ENCODE measurements at regions not wholly inside any gene's neighbourhood (a gene's known extent, or its start where the extent isn't known, plus 50 kb on each side); places are given as distances from the start of the nearest gene placed in this dataset.
A peak's percentile ranks its signal among the peaks of the same experiment; 100 is the strongest.

DNA sequence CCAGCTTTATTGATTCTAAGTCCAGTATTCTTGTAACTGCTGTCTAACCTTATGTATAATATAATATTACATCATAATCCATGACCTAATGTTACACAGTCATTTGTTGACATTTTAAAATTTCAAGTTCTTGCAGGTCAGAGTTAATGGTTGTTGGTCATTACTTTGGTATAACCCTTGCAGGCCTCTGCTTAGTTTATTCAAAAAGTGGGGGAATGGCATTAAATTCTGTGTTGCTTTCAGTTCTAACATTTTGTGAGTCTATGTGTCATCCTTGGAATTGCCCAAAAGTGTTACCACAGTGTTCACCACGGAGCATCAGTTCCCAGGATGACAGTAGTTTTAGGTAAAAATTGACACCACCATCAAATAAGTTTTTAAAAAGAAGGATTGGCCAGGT, 174.8 kb upstream of the BCL6 start:
- DNase-seq (no peak), ATAC-seq (no peak)
- intact Hi-C loops (cut with micrococcal nuclease) = no loop called here

DNA sequence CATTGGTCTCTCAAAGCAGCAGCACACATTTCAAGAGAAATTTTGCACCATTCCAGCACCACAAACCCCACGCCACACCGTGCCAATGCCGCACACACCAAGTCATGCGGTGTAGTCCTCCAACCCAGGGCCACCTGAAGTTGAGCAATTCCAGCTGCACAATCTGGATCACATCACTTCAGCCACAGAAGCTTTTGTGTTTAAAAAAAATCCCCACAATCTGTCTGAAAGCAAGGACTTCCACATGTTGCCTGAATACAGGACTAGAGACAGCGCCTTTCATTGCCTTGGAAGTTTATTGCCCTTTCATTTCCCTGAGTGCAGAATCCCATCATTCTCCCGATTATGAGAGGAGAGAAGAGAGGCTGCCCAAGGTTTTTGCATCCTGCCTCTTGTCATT, 175.6 kb upstream of the BCL6 start:
- intact Hi-C loops (cut with micrococcal nuclease) = no loop called here
- DNase-seq = no peak
- peak; percentile 60 for ATAC-seq

DNA sequence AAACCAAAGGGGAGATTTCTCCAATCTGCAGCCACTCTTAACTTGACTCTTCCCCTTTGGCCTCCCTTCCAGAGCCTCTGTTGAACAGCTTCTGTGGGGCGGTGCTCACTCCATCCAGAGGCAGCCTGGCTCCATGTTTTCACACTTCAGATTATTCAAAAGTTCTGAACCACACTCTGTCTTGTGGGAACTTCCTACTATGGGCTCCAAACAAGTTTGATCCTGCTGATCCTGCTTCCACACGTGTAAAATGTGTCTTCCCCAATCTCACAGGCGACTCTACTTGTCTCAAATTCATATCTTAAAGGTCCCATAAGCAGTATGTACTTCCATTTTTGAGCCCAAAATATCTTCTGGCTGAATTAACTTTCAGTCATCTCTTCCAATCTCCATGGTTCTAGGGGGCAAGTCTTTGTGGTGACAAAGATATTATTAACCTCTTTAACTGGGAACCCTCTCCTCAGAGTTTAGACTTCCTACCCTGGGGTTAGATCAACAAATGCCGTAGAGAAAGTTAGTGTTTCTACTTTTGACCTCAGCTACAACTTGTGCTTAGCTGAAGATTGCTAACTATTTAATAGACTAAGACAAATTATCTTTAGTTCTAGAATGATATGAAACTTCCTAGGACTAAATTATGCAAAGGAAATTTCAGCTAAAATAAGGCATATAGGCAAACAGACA, 176.3 kb upstream of the BCL6 start:
- no peak for DNase-seq
- ATAC-seq = peak; percentile 13
- intact Hi-C loops (cut with micrococcal nuclease) = no loop called here

DNA sequence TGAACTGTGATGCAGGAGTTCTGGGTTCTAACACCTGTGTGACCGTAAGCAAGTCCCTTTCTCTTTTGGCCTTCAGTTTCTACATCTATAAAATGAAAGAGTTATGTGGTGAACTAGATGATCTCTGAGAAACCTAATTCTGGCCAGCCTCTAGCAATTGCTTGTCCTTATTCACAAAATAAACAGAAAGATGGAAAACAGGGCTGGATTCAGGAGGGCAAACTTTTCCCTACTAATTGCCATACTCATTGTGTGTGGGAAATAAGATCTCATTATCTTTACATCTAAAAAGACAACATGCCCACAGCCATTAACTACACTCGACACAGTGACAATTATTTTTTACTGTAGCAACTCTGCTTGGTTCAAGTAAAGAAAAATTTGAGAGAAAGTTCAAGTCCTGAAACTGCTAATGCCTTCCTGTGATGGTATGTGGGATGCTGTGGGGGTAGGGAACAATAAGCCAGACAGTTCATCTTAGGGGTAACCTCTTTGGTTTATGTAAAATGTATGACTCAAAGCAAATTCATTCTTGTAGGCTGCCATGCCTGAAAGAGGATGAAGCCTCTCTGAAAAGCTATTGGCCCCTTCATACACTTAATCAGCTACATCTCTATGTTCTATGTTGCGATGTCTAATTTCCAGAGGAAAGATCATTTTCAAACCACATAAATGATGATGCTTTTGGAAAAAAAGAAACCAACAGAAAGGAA, 177.6 kb upstream of the BCL6 start:
- intact Hi-C loops (cut with micrococcal nuclease) = no loop called here
- no peak for DNase-seq
- ATAC-seq = no peak

DNA sequence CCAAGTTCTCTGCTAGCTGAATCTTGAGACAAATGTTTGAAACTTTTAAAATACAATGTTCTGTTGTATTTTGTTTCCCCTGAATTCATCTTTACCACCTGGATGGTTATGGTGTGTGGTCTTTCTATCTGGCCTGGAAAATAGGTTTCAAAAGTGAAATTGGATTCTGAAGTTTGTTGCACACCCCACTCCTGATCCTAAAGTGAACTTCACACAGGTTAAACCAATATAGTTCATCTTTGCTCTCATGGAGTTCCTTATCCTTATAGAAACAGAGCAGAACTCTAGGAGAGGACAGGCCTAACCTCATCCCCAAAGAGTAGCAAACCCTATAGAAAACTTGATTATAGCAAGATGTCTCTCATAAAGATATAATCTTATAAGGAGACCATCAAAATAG, 179.4 kb upstream of the BCL6 start:
- ATAC-seq = no peak
- intact Hi-C loops (cut with micrococcal nuclease) = no loop called here
- no peak for DNase-seq

- ATAC-seq (peak; percentile 44), DNase-seq (no peak)
- intact Hi-C loops (cut with micrococcal nuclease) = no loop called here
These were observed 180.1 kb upstream of the BCL6 start for GRCh38 chr3:187925326-187925725.

DNA sequence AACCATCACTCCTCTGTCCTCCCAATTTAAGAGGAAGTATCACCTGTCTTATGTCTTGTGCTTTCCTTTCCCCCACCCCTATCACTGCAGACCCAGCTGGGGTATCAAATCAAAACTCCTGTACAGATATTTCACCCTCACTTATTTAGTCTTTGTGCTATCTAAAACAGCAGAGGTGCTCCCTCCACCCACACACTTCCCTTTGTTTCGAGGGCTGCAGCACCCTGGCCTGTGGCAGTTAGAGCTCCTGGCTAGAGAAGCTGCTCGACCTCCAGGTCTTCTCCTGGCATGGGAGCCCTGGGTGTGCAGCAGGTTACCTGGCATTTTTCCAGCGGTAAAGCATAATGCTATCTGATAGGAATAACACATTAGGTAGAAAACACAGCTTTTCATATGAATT, 181.4 kb upstream of the BCL6 start:
- intact Hi-C loops (cut with micrococcal nuclease) = no loop called here
- ATAC-seq = no peak

DNA sequence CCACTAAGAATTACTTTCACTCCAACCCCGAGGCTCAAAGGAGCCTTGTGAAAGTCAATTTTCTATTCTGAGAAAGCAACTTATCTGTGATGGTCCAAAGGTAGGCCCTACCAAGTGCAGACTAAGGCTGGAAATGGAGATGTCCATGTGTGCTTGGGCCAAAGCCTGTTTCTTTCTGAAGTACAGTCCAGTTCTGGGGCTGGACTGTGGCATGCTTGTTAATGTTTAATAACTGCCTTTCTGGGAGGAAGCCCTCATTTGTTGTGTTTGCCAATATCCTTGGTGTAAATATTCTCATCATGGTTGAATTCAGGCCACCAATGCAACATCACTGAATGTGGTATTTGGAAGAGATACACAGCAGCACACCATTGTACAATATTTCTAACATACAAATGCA, 182.3 kb upstream of the BCL6 start:
- DNase-seq (no peak), ATAC-seq (no peak)
- intact Hi-C loops (cut with micrococcal nuclease) = no loop called here

More for the DNA sequence above, 181.4 kb upstream of the BCL6 start:
- no peak for DNase-seq

DNA sequence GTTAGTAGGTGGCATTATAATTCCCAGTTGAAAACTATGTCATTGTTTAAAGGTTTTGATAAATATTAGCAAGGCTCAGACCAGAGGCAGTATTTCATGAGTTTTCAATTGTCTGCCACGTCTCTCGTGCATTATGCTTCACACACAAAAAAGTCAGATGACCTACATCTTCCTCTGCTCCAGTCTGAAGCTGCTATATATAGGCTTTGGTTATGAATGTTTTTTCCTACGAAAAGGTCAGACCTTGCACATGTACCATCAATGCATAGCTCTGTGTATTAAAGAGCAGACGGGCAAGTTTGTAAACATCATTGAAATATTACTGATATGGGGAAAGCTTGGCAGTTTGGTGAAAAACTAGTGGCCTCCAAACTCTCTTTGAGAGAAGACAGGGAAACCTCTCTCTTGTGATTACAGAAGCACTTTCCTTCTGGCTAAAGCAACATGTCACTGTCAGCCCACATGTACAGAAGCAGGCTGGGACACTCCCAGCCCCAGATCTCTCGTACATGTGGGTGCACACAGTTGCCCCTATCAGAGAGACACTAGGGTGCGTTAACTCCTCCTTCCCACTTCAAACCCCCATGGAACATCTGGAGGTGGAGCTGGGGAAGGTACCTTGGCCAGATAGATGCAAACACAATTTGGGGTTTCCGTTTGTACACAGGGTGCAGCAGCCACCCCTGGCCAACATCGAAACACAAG, 184.0 kb upstream of the BCL6 start:
- ATAC-seq = peak; percentile 72
- no peak for DNase-seq
- intact Hi-C loops (cut with micrococcal nuclease) = no loop called here

DNA sequence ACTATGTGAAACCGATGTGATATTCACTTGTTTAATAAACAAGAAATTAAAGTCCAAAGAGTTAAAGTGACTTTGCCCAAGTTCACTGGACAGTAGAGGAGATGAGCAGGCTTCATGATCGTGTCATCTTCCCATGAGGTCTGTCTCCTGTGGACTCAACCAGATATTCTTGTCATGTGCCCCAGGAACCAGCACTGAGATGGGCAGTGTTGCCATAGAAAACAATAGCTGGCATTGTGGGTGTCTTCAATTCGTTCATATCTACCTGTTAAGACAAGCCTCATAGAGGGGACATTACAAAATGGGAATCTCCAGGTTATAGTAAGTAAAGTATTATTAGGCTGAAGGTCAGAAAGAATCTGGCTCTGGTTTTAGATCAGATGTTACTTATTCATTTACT, 184.8 kb upstream of the BCL6 start:
- intact Hi-C loops (cut with micrococcal nuclease) = no loop called here
- no peak for ATAC-seq
- DNase-seq = no peak

DNA sequence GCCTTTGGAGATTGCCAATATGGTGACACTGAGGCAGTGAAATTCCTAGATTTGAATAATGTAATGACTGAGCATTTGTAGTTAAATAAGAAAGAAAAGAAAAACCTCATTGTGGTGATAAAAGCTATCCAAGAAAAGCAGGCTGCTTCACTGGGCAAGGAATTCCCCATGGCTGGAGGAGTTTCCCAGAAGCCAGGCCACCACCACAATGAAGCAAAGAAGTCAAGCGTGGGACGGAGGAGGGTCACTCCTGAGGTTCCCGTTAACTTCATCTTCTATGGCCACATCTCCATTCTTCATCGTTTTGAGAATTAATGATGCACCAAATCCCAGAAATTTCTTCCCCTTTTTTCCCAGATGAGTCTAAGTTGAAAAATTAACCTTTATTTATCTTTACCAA, 185.8 kb upstream of the BCL6 start:
- intact Hi-C loops (cut with micrococcal nuclease) = no loop called here
- DNase-seq (no peak), ATAC-seq (no peak)

- DNase-seq = no peak
- intact Hi-C loops (cut with micrococcal nuclease) = no loop called here
- ATAC-seq = no peak
These were observed 186.6 kb upstream of the BCL6 start for GRCh38 chr3:187931770-187932278.

GRCh38 chr3:187932530-187932929, 187.3 kb upstream of the BCL6 start:
- ATAC-seq = no peak
- intact Hi-C loops (cut with micrococcal nuclease) = no loop called here
- no peak for DNase-seq

GRCh38 chr3:187935623-187936156, 190.4 kb upstream of the BCL6 start:
- no peak for DNase-seq
- no peak for ATAC-seq
- intact Hi-C loops (cut with micrococcal nuclease) = no loop called here

- ATAC-seq (no peak), DNase-seq (no peak)
- intact Hi-C loops (cut with micrococcal nuclease) = no loop called here
These were observed 191.4 kb upstream of the BCL6 start for GRCh38 chr3:187936676-187937075.

- intact Hi-C loops (cut with micrococcal nuclease) = no loop called here
- no peak for DNase-seq
- no peak for ATAC-seq
These were observed 194.6 kb upstream of the BCL6 start for GRCh38 chr3:187939891-187940290.

DNA sequence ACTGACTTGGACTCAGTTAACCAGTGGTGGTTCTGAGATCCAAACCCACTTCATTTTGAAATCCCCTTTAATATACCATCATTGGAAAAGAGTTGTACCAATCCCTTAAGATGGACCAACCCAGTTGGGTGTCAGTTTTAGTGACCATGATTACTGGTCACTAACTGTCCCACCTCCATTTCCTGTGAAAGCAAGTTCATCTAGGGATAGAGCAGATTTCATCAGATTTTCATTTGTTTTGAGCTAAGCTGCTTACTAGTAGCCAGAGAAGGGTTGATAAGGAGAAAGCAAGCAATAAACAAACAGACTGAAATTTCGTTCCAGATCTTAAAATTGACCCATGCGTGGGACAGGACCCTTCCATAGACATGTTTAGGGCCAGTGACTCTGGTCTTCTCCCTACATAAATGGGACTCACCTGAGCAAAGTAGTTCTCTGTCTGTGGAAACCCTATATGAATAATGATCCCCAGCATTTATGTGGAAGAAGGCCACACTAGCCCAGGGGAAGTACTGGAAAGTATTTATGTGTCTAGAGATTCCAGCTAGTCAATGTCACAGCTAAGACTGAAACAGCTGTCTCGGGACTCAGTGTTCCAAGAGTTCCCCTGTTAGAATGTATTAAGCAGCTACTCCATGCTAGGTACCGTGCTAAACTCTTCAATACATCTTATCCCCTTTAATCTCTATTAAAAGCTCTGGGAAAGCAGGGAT, 196.0 kb upstream of the BCL6 start:
- DNase-seq (no peak), ATAC-seq (no peak)
- intact Hi-C loops (cut with micrococcal nuclease) = no loop called here

- ATAC-seq = no peak
- no peak for DNase-seq
- intact Hi-C loops (cut with micrococcal nuclease) = no loop called here
These were observed 196.6 kb upstream of the BCL6 start for GRCh38 chr3:187941848-187942194.

GRCh38 chr3:187942658-187943241, 197.5 kb upstream of the BCL6 start:
- intact Hi-C loops (cut with micrococcal nuclease) = no loop called here

More at GRCh38 chr3:187942658-187943241, 197.5 kb upstream of the BCL6 start:
- ATAC-seq = no peak
- DNase-seq = no peak
